Suprapubic skin (tissue), 4 donors: ENCODE measurements at regions not wholly inside any gene's neighbourhood (a gene's known extent, or its start where the extent isn't known, plus 50 kb on each side); places are given as distances from the start of the nearest gene placed in this dataset.
A peak's percentile ranks its signal among the peaks of the same experiment; 100 is the strongest.

Source experiments
- DNase-seq, 2 donors: peaks; one replicate each; pipeline ENCODE4 v3.0.0-alpha.2; 2019; ENCODE audit warnings: low spot score in 2 of 2
- H3K27ac ChIP-seq: fragments of 200-600 bp; sonication (generic); one replicate; pipeline ENCODE4 v1.5.1; 2019
- H3K27me3 ChIP-seq: fragments of 200-600 bp; sonication (generic); one replicate; pipeline ENCODE4 v1.5.1; 2019
- H3K36me3 ChIP-seq: fragments of 200-600 bp; sonication (generic); one replicate; pipeline ENCODE4 v1.5.1; 2019
- H3K4me1 ChIP-seq: fragments of 200-600 bp; sonication (generic); one replicate; pipeline ENCODE4 v1.5.1; 2019
- H3K4me3 ChIP-seq: fragments of 200-600 bp; sonication (generic); one replicate; pipeline ENCODE4 v1.5.1; 2019; ENCODE audit warnings: mild to moderate bottlenecking
- H3K9me3 ChIP-seq: fragments of 200-600 bp; sonication (generic); one replicate; pipeline ENCODE4 v1.5.1; 2019
- EP300 ChIP-seq: sonication (generic); formaldehyde crosslinking; IDR thresholded peaks from one replicate; pipeline ENCODE4 v1.6.1; 2017; ENCODE audit warnings: antibody characterized with exemption
- POLR2A ChIP-seq, 2 donors: fragments of 450-650 bp; IDR thresholded peaks; one replicate each; pipeline ENCODE4 v1.6.1; 2017; ENCODE audit warnings: antibody characterized with exemption in 2 of 2, mild to moderate bottlenecking in 2 of 2, moderate library complexity in 2 of 2
- POLR2AphosphoS5 ChIP-seq, 3 donors: sonication (generic); formaldehyde crosslinking; IDR thresholded peaks; one replicate each; pipeline ENCODE4 v1.6.1; 2017; ENCODE audit warnings: antibody characterized with exemption in 3 of 3
- WGBS: methylation state at CpG from one replicate; pipeline ENCODE4 v1.1.5; 2018; 5-methylcytosine and 5-hydroxymethylcytosine counted together
- TF ChIP-seq, protein P1 (sequence below), 2 donors: fragments of 200-600 bp in 1 of 2; fragments of 450-650 bp in 1 of 2; sonication (generic) in 1 of 2; IDR thresholded peaks; one replicate each; pipeline ENCODE4 v1.5.1; 2016 to 2019; ENCODE audit warnings: antibody characterized with exemption in 2 of 2, mild to moderate bottlenecking in 1 of 2, moderate library complexity in 1 of 2

DNA sequence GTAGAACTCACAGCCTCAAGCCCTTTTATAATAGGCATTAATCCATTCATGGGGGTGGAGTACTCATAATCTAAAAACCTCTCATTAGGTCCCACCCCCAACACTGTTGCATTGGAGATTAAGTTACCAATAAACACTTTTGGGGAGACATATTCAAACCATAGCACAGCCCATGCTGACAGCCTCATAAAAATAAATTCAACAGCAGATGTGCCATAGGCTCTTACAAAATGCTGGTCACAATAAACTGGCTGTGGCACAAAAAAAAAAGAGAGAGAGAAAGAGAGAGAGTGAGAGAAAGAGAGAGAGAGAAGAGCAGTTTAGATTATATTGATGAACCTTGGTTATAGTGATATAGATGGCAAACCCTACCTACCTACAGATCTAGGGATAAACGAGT lies 1000.9 kb downstream of the TUSC7 start:
- WGBS, result 56% methylated on average over 1 of the region's 1 CpG
- Histone ChIP-seq H3K36me3 (no peaks in the 10 kb centered on the region), H3K9me3 (no peaks in the 10 kb centered on the region), H3K27me3 (no peaks in the 10 kb centered on the region), H3K27ac (no peak overlapping the region), H3K4me1 (no peaks in the 10 kb centered on the region), H3K4me3 (no peak overlapping the region)
- TF ChIP-seq POLR2A (IDR thresholded peaks at IDR 0.05) (no peak), EP300 (no peak), POLR2AphosphoS5 (IDR thresholded peaks at IDR 0.05) (no peak)
- TF ChIP-seq, protein P1, sequence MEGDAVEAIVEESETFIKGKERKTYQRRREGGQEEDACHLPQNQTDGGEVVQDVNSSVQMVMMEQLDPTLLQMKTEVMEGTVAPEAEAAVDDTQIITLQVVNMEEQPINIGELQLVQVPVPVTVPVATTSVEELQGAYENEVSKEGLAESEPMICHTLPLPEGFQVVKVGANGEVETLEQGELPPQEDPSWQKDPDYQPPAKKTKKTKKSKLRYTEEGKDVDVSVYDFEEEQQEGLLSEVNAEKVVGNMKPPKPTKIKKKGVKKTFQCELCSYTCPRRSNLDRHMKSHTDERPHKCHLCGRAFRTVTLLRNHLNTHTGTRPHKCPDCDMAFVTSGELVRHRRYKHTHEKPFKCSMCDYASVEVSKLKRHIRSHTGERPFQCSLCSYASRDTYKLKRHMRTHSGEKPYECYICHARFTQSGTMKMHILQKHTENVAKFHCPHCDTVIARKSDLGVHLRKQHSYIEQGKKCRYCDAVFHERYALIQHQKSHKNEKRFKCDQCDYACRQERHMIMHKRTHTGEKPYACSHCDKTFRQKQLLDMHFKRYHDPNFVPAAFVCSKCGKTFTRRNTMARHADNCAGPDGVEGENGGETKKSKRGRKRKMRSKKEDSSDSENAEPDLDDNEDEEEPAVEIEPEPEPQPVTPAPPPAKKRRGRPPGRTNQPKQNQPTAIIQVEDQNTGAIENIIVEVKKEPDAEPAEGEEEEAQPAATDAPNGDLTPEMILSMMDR (IDR thresholded peaks at IDR 0.05), result no peak
- DNase-seq, result no peak

GRCh38 chr3:117719316-117719926 lies 1009.8 kb downstream of the TUSC7 start:
- no peaks in the 10 kb centered on the region for H3K27me3 ChIP-seq
- DNase-seq, result no peak
- H3K27ac ChIP-seq, result no peak overlapping the region
- no peak for TF ChIP-seq EP300
- TF ChIP-seq, protein P1 (IDR thresholded peaks at IDR 0.05), result peak in 1 of 2 donors; percentile 57
- H3K9me3 ChIP-seq, result no peaks in the 10 kb centered on the region
- no peak overlapping the region for H3K4me3 ChIP-seq
- no peaks in the 10 kb centered on the region for H3K36me3 ChIP-seq
- H3K4me1 ChIP-seq, result no peaks in the 10 kb centered on the region
- 53% methylated on average over 2 of the region's 2 CpGs for WGBS

DNA sequence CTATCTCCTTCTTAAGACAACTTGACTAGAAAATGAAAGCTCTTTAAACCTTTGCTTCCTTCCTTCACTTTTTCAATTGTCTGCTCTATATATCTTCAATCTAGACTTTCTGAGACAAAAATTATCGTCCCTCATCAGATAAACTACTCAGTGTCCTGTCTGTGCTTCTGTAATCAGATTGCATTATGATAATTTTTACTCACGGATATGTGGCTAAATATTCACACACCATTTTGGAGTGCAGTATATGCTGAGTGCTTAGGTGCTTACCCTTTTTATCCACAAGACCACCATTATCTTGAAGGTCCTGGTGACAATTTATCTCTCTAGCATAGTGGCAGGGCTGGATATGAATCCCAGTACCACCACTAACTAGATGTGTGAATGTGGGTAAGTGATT lies 1012.3 kb downstream of the TUSC7 start:
- no peaks in the 10 kb centered on the region for H3K9me3 ChIP-seq
- no peak for TF ChIP-seq EP300
- 68% methylated on average over 2 of the region's 2 CpGs for WGBS
- no peaks in the 10 kb centered on the region for H3K4me1 ChIP-seq
- DNase-seq, result no peak
- H3K27me3 ChIP-seq, result no peaks in the 10 kb centered on the region
- no peak overlapping the region for H3K4me3 ChIP-seq
- H3K27ac ChIP-seq, result no peak overlapping the region
- H3K36me3 ChIP-seq, result no peaks in the 10 kb centered on the region

DNA sequence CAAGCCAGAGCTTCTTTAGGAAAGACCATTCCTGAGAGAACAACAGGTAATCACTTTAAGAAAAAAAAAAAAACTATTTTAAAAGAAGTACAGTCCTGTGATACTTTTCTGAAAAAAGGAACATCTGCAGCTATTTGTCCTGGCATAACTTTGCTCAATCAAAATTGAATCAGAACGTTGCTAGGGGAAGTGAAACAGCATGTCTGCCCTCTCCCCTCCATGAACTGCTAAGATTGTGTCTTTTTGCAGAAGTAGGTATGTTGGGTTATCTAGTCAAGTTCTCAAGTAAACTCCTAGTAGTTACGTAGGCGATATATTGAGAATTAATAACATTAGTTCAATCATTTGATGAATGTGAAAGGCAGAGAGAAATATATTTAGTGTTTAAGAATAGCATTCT lies 1013.3 kb downstream of the TUSC7 start:
- H3K4me3 ChIP-seq, result no peak overlapping the region
- DNase-seq, result no peak
- H3K27ac ChIP-seq, result no peak overlapping the region
- 66% methylated on average over 3 of the region's 3 CpGs for WGBS
- H3K9me3 ChIP-seq, result no peaks in the 10 kb centered on the region
- H3K4me1 ChIP-seq, result no peaks in the 10 kb centered on the region
- H3K36me3 ChIP-seq, result no peaks in the 10 kb centered on the region
- no peaks in the 10 kb centered on the region for H3K27me3 ChIP-seq
- no peak for TF ChIP-seq EP300
- TF ChIP-seq, protein P1 (IDR thresholded peaks at IDR 0.05), result no peak
- no peak for TF ChIP-seq POLR2AphosphoS5 (IDR thresholded peaks at IDR 0.05)
- TF ChIP-seq POLR2A (IDR thresholded peaks at IDR 0.05), result no peak

DNA sequence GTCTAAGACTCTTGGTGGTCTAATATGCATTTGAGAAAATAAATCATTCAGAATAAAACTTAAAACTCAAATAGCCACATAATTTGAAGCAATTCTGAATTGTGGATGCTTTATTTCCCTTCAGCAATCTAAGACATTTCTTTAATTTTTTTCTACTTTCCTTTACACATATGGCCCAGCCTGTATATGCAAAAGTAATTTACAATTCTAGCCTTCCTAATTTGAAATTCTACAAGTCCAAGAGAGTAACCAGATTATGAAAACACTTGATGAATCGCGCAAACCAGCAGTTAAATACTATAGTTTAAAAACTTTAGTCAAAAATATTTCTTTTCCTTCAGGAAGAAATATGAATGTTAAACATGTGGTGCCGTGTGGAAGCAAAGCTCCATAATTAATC lies 1014.2 kb downstream of the TUSC7 start:
- H3K4me1 ChIP-seq, result no peaks in the 10 kb centered on the region
- no peak overlapping the region for H3K4me3 ChIP-seq
- TF ChIP-seq, protein P1 (IDR thresholded peaks at IDR 0.05), result no peak
- TF ChIP-seq POLR2A (IDR thresholded peaks at IDR 0.05), result no peak
- TF ChIP-seq POLR2AphosphoS5 (IDR thresholded peaks at IDR 0.05), result no peak
- TF ChIP-seq EP300, result no peak
- H3K9me3 ChIP-seq, result no peaks in the 10 kb centered on the region
- no peak overlapping the region for H3K27ac ChIP-seq
- 74% methylated on average over 3 of the region's 3 CpGs for WGBS
- DNase-seq, result no peak
- H3K27me3 ChIP-seq, result no peaks in the 10 kb centered on the region
- H3K36me3 ChIP-seq, result no peaks in the 10 kb centered on the region

- WGBS, result 91% methylated on average over 4 of the region's 4 CpGs
- H3K27me3 ChIP-seq, result no peaks in the 10 kb centered on the region
- H3K27ac ChIP-seq, result no peak overlapping the region
Observed at GRCh38 chr3:117725314-117725713, 1015.7 kb downstream of the TUSC7 start.

More at GRCh38 chr3:117725314-117725713, 1015.7 kb downstream of the TUSC7 start:
- Histone ChIP-seq H3K4me3 (no peak overlapping the region), H3K36me3 (no peaks in the 10 kb centered on the region), H3K9me3 (no peaks in the 10 kb centered on the region), H3K4me1 (no peaks in the 10 kb centered on the region)
- DNase-seq, result no peak
- TF ChIP-seq POLR2AphosphoS5 (IDR thresholded peaks at IDR 0.05) (no peak), POLR2A (IDR thresholded peaks at IDR 0.05) (no peak), EP300 (no peak)
- TF ChIP-seq, protein P1 (IDR thresholded peaks at IDR 0.05), result no peak
